Breast epithelium (tissue), 3 donors: ENCODE measurements at regions not wholly inside any gene's neighbourhood (a gene's known extent, or its start where the extent isn't known, plus 50 kb on each side); places are given as distances from the start of the nearest gene placed in this dataset.

ENCODE experiments used
- POLR2A ChIP-seq: fragments of 450-650 bp; IDR thresholded peaks from one replicate; pipeline ENCODE4 v1.6.1; 2016; ENCODE audit warnings: antibody characterized with exemption, mild to moderate bottlenecking, moderate library complexity
- POLR2AphosphoS5 ChIP-seq, 3 donors: sonication (generic); formaldehyde crosslinking; IDR thresholded peaks; one replicate each; pipeline ENCODE4 v1.6.1; 2017; ENCODE audit warnings: antibody characterized with exemption in 3 of 3
- TF ChIP-seq, protein P1 (sequence below), 3 donors: fragments of 450-650 bp; IDR thresholded peaks; one replicate each; pipeline ENCODE4 v1.5.1; 2016 to 2017; ENCODE audit warnings: antibody characterized with exemption in 3 of 3, mild to moderate bottlenecking in 3 of 3, moderate library complexity in 3 of 3

- TF ChIP-seq, protein P1, sequence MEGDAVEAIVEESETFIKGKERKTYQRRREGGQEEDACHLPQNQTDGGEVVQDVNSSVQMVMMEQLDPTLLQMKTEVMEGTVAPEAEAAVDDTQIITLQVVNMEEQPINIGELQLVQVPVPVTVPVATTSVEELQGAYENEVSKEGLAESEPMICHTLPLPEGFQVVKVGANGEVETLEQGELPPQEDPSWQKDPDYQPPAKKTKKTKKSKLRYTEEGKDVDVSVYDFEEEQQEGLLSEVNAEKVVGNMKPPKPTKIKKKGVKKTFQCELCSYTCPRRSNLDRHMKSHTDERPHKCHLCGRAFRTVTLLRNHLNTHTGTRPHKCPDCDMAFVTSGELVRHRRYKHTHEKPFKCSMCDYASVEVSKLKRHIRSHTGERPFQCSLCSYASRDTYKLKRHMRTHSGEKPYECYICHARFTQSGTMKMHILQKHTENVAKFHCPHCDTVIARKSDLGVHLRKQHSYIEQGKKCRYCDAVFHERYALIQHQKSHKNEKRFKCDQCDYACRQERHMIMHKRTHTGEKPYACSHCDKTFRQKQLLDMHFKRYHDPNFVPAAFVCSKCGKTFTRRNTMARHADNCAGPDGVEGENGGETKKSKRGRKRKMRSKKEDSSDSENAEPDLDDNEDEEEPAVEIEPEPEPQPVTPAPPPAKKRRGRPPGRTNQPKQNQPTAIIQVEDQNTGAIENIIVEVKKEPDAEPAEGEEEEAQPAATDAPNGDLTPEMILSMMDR (IDR thresholded peaks at IDR 0.05) = no peak
- no peak for TF ChIP-seq POLR2A
- TF ChIP-seq POLR2AphosphoS5 (IDR thresholded peaks at IDR 0.05) = no peak
These were observed 305.2 kb upstream of the ZNF507 start for GRCh38 chr19:32040236-32040635.
